CD1c-positive myeloid dendritic cell (primary cell): ENCODE measurements at regions not wholly inside any gene's neighbourhood (a gene's known extent, or its start where the extent isn't known, plus 50 kb on each side); places are given as distances from the start of the nearest gene placed in this dataset.

ENCODE experiments used
- DNase-seq: peaks from one replicate; pipeline ENCODE4 v3.0.0-alpha.2; 2016; ENCODE audit errors: extremely low spot score

DNA sequence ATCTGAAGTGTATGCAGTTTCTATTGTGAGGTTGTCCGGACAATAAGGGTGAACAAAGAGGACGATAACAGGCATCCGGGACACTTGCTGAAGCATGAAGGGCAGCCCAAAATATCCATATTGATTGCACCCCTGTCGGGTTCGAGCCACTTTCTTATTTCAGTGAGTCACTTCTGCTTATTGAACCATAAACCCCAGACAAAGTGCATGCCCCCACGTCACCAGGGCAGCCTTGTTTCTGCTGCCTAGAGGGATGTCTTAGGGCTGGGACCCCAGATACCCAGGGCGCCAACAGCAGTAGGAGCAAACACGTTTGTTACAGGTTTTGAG lies 175.3 kb upstream of the LYZL1 start:
- DNase-seq = no peak

DNA sequence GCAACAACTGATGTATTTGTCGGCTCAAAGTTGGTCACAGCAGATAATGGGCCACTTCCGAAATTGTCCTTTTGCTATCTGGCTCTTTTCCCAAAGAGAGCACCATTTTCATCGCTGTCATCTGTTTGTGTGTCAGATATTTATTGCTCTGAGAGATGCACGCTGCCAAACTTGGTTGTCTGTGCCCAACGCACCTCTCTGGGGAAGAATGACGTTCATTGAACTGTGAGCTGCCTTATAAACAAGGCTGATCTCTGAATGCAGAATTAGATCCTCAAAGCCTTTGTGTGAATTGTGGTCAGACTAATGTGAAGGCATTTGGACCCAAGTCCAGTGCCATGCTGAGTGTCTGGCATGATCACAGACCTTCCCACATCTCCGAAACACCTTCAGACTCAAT lies 174.7 kb upstream of the LYZL1 start:
- DNase-seq = no peak

DNA sequence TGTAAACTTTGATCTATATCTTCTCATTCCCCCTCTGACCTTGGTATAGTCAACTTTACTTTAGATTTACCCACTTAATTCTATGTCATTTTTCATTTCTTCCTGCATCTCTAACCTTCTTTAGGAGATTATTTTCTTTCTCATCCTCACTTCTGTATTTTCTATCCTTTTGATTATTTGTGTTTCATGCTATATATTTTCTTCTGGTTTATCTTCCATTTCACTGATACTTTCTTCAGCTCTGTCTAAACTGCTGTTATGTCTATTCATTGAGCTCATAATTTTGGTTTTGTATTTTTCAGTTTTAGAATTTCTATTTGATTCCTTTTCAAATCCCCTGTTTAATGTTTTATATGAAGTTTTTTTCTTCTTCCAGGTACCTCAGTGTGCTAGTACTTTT lies 171.1 kb upstream of the LYZL1 start:
- DNase-seq = no peak

DNA sequence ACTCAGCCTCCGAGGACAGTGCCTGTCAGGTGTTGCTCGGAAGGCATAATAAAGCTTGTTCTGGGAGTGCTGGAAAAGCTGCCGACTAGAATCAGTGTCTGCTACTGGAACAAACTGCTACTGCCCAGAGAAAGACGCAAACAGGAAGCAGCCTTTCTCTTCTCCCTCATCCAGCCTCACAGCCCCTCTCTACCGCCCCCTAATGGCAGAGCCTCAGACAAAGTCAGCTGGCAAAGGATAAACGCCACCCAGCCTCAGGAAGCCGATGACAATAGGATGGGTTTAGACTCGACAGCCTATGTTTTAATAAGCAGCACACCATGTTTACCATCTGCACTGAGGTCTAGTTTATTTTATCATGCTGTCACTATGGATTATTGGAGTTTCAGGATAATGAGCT lies 169.5 kb upstream of the LYZL1 start:
- peak; percentile 9 for DNase-seq

DNA sequence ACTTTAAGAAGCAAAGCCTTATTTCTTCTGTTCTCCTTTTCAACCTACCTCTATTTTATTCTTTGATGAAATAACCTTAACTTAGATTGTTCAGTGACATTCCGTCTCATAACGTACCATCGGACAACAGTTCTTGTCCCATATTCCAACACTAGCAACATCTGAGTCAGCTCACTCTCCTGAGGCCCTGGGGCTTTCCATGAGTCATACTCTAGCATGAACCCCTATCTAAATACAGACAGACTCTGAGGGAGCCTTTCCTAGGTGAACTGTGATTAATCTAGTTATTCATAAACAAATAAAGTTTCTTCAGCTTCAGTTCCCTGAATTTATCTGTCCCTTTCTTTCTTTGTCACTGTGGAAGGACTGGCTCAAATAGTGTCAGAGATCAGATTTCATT lies 168.7 kb upstream of the LYZL1 start:
- DNase-seq = no peak

DNA sequence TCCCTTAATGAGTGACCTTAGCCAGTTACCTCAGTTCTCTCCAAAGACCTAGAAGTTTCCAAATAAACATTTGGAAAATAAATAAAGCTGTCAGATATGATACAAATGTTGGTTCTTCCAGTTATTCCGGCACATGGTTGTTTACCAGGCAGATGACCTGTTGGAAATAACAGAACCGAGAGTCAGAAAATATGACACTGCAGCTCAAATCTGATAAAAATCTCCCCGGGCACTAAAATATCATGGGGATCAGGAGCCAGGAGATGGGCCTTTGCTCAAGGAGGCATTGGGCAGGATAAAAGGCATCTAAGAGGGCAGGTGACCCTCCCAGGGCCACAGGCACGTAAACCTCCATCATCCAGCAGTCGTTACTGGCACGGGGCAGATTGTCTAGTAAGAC lies 164.0 kb upstream of the LYZL1 start:
- DNase-seq = no peak

DNA sequence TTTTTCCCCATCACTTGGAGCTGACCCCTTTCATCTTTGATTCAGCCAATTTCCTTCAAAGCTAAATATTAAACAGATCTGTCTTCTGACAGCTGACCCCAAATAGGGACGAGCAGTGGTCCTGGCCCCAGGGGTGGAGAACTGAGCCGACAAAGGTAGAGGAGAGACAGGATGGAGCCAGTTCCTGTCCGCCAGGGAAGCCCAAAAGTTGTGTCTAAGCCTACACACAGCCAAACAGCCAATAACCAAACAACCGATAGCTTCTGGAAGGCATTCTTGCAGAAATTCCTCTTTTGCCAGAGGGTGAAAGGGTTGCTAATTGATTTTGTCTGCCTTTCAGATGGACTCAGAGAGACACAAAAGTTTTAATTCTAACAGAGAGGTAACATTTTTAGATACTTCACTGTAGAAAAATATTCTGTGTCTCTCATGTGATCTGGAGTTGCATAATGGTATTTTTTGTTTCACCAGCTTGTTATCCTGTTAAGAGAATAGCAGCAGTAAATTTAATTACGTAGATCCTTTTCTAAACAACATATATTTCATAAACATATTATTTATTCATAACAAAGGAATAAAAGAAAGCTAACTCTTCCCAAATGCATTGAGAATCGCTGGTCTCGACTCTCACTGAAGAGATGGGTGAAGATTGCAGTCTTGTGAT lies 161.7 kb upstream of the LYZL1 start:
- no peak for DNase-seq

DNA sequence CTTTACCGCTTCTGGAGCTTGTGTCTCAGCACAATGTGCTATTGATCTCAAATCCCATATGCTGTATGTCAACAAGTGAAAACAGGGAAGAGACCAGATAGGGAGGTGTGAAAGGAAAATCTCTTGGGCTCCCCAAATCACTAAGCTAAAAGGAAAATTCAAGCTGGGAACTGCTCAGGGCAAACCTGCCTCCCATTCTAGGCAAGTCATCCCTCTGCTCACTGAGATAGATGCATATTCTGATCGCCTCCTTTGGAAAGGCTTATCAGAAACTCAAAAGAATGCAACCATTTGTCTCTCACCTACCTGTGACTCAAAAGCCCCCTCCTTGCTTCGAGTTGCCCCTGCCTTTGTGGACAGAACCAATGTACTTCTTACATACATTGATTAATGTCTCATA lies 161.1 kb upstream of the LYZL1 start:
- DNase-seq = no peak

DNA sequence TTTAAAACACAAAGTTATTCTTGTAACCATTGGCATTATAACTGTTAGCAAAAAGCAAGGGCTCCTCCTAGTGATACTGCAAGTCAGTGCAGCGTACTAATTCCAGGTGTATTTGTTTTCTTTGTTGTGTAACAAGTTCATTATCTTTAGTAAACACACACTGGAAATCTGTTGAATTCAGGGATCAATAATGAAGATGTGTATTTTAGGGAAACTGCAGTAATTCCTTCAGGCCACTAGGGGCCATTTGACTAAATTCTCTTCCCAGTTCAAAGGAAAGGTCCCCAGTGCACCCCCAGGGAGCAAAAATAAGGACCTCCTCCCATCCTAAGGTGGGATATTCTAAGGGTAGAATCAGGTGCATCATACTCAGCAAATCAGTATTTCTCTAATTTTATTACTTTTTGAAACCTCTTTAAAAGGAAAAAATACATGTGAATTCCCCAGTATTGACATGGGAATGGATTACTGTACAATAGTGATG lies 158.6 kb upstream of the LYZL1 start:
- no peak for DNase-seq

DNA sequence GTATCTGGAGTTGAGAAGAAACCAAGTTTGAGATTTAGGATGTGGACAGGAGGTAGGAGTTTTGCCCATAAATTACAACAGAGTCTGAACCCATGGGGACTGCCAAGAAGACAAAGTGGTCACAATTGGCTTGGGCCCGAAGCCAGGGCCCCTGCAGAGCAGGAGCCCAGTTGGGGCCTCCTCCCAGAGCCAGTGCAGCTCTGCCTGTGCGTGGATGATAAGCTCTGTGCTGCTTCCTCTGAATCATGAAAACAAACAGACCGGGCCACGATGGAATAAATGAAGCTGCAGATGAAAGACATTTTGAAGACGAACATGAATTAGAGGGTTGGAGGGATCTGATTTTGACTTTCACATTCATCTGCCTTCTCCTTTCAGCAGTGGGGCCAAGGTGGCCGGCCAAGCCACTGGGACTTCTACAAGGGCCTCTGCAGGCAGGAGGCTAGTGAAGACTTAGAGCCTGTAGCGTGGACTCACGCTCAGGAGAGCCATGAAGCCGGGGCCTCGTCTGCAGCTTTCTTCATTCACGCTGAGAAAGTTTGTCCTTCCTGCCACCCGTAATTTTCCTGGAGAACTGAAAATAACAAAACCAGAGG lies 156.8 kb upstream of the LYZL1 start:
- no peak for DNase-seq

DNA sequence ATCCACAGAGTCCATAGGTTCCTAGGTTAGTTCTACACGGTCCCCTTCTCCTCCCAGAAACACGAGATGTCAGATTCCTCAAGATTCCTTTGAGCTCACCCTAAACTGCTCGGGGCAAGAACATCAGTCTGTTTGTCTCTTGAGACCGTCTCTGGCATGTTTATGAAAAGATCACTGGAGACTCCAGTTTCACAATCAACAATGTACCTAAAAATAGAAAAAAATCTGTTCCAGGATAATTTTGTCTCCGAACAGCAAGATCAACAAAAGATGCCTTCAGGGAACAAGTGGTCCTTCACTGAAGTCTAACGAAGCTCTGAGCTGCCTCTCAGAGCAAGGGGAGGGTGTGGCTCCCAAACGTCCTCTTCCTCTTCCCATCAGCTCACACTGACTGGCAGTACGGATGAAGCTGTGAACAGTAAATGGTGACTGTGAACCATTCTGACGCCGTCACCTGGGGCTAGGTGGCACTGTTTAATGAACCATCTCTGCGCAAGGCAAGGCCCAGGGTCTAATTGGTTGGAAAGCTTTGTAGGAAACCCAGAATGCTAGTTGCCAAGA lies 156.2 kb upstream of the LYZL1 start:
- no peak for DNase-seq

DNA sequence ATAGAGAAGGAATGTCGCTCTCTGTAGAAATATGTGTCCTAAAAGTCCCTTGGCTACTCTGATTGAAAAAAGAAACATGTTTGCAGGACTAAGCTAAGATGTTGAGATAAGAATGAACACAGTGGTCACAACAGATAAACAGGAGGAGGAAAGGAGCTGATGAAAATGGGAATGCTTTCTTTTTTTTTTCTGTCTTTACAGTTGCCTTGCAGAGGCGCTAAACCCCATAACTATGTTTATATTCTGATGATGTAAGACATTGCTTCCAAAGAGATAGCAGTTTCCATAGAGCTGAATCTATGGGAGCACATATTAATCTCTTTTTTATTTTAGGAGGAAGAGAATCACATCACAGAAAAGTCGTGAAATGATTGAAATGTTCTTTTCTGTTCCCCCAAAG lies 153.5 kb upstream of the LYZL1 start:
- no peak for DNase-seq

DNA sequence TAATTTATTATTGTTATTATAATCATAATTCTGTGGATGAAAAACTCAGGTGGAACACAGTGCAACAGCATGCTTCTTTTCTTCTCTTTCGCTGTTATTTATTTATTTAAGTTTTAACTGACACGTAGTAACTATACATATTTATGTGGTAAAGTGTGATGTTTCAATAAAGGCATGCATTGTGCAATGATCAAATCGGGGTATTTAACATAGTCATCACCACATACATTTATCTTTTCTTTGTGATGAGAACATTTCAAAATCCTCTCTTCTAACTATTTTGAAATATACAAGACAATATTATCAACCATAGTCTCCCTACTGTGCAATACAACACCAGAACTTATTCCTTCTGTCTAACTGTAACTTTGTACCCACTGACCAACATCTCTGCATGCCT lies 152.5 kb upstream of the LYZL1 start:
- DNase-seq = no peak

DNA sequence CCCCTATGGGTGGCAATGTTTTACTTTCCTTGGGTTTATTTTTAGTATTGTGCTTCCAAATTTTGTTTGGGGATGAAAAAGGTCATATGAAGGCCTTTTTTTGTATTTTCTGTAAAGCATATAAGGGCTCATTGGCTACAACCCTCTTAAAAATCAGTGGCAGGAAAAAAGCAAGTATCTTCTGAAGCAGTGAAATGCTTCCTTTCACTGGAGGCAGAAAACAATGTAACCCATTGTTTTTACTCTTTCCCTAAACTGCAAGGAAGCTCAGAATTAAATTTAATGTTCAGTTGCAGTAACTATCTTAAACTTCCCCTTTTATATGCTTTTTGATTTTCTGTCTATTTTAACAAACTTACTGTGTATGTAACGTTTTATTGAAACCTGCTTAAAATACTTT lies 148.7 kb upstream of the LYZL1 start:
- DNase-seq = no peak

DNA sequence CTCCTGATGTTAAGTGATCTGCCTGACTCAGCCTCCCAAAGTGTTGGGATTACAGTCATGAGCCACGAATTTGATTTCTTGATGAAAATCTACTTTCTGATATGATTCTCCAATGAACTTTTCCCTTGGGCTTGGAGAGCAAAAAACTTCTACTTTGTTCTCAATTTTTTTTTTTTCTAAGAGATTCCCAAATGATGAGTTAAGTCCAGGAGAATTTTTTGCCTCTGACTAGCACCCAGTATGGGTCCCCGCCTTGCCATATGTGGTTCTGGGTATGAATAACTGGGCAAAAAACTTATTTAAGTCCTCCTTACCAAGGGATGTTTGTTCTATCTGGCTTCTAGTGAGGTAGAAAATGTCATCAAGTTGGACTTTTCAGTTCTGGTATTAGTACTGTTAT lies 147.9 kb upstream of the LYZL1 start:
- no peak for DNase-seq

DNA sequence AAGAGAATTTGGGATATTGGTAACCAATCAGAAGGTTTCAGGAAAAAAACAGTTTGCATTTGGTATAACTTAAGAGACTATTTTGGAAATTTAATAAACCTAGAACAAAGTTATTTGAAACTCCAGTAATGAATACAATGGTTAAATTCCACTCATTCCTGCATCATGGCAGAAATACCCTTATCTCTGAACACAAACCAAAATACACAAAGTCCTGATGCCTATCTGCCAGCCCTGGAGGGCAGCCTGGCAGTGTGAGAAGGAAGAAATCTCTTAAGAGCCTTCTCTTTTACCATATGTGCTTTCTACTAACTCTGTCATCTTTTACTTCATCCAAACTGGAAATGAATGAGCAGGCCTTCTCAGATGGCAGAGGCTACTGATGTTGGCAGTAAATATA lies 147.1 kb upstream of the LYZL1 start:
- no peak for DNase-seq

DNA sequence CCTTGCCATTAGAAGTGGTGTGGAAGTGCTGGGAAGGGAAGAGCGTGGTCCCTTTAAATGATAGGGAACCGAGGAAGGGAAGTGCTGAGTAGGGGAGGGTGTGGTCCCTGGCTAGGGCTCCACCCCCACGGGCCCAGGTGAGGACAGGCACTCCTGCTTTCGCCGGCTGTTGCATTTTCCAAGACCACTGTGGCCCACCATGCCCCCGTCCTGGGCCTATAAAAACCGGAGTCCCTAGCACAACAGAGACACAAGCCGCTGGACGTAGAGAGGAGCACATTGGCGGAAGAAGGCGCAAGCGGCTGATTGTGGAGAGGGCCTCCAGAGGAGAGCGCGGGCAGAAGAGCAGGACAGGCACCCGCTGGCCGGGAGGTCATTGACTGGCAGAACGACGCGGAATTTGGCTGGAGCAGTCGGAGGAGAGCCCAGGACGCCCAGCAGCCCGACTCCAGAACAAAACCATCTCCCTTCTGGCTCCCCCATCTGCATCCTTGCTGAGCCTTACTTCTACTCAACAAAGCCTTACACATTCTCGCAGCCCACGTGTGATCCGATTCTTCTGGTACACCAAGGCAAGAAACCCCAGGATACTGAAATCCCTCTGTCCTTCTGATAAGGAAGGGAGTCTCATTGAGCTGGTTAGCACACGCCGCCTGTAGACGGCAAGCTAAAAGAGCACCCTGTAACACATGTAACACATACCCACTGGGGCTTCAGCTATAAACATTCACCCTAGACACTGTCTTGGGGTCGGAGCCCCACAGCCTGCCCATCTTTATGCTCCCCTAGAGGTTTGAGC lies 146.2 kb upstream of the LYZL1 start:
- DNase-seq = no peak

DNA sequence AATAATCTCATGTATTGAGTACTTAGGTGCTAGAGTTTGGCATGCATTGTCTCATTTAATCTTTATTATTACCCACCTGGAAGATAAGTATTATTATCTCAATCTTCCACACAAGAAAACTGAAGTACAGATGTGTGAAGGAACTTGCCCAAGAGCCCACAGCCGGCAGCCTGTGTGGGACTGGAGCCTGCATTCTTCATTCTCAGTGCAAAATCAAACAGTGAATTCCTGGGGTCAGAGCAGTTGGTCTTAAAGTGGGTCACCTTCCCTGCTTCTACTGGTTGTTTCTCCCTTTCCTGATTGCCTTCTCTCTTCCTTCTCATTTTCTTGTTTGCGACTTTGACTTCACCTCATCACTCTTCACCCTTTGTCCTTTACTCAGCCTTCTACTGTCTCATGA lies 144.7 kb upstream of the LYZL1 start:
- DNase-seq = no peak

DNA sequence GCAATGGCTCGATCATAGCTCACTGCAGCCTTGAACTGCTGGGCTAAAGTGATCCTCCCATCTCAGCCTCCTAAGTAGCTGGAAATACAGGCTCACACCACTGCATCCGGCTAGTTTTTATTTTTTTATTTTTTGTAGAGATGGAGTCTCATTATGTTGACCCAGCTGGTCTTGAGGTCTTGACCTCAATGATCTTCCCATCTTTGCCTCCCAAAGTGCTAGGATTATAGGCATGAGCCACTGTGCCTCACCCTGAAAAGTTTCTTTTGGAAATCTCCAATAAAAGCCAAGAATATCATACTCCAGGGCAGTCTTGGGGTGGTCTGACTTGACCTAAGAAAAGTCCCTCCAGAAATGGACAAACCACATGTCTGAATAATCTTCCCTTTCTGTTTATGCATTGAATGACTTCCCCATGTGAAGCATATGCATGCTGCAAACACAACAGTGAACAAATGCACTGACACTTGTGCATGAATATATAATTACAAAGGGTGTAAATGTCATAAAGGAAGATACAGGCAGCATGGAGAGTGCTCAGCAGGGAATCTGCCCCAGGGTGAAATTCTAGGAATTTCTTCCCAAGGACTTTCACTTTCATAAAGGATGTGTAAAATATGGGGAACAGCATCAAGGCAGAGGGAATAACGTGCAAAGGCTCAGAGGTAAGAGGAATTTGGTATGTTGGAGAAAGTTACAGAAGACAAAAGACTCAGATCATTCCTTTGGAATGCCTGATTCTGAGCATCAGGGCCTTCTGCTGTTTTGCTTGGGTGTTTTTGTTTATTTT lies 142.4 kb upstream of the LYZL1 start:
- no peak for DNase-seq

DNA sequence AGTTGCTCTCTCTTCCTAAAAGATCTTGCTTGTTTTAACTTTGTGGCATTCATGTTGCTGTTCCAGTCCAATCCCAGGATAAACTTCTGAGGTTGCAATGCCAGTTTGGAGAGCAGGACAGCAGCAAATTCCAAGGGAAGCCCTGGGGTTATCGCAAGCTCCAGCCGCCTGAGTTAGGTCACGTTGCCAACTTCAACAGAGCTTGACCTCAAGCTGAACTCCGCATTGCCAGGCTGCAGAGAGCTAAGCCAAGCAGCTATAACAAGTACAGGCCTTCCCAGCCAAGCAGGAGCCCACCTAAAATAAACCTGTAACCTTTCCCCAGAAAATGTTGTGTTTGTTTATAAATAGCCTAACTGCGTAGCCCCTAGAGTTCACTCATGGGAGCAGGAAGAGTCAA lies 138.9 kb upstream of the LYZL1 start:
- no peak for DNase-seq

DNA sequence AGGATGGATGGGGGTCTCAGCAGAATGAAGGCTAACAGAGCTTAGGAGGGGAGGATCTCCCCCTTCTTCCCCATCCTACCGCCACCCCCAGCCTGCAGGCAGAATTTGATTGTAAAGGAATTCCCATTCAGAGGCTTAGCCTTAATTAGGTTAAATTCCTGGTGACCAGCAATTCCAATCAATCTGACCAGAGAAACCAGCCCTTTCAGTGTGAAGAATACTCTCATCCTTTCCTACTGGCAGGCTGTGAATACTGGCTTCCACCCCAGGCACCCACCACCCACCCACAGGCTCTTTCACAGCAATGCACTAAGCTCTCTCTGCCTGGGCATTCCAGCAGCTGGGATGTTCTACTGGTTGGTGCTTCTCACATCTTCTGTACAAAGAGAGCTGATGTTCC lies 137.9 kb upstream of the LYZL1 start:
- DNase-seq = no peak

DNA sequence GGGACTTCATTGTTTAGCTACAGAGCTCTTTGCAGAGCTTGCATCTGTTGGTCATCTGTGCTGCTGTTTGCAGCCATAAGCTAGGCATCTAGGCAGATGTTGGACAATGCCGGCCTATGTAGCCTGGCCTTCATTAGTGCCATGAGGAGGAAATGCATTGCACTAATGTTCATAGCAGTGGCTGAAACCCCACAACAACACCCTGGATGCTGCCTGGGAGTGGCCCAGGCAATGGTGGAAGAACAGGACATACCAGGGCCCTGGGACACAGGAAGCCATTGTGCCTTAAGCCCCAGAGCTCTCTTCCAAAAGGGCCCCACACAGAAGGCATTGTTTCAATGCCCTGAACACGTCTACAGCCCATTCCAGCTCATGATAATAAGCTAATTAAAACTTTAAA lies 131.5 kb upstream of the LYZL1 start:
- no peak for DNase-seq
